ENCODE measurements at regions not wholly inside any gene's neighbourhood (a gene's known extent, or its start where the extent isn't known, plus 50 kb on each side); places are given as distances from the start of the nearest gene placed in this dataset.

- no peak for TF ChIP-seq EP300 (IDR thresholded peaks at IDR 0.05; ENCODE audit: borderline replicate concordance)
- no peak for TF ChIP-seq FOXM1 (IDR thresholded peaks at IDR 0.05; ENCODE audit: borderline replicate concordance, low read depth)
- no peak for TF ChIP-seq REST (IDR thresholded peaks at IDR 0.05; ENCODE audit: low read depth)
- TF ChIP-seq TAF1 (IDR thresholded peaks at IDR 0.05; ENCODE audit: low read depth): no peak
- no peak for TF ChIP-seq ZBTB7A (IDR thresholded peaks at IDR 0.05; ENCODE audit: low read depth)
- no peak for TF ChIP-seq NFIC (IDR thresholded peaks at IDR 0.05)
Measured at GRCh38 chr14:98304574-98304973, 967.4 kb downstream of the BCL11B start.
